SK-N-SH (cell line): ENCODE measurements at regions not wholly inside any gene's neighbourhood (a gene's known extent, or its start where the extent isn't known, plus 50 kb on each side); places are given as distances from the start of the nearest gene placed in this dataset.
"Not testable (repeated sequence)": the region's sequence is repeated elsewhere in the genome, so short reads cannot be mapped to it uniquely, and the experiment has no call there.

Experiments used
- CTCF ChIA-PET: fragments of 300-600, 350-600 bp; formaldehyde crosslinking; extraction: SDS; loops from one replicate; lab custom pipeline; 2021; lab: Yijun Ruan, JAX
- POLR2A ChIA-PET: fragments of 350-600 bp; sonication (Branson Sonifier 250); formaldehyde crosslinking; extraction: SDS; loops from one replicate; lab custom pipeline; 2020; ENCODE audit warnings: antibody characterized with exemption, inconsistent platforms; lab: Yijun Ruan, JAX
- DNase-seq: peaks from one replicate; pipeline ENCODE4 v3.0.0; 2012
- H2AFZ ChIP-seq: fragments of 200-600 bp; sonication (generic); 2 replicates; pipeline ENCODE4 v1.8.1; 2016; ENCODE audit warnings: antibody characterized with exemption, mild to moderate bottlenecking, low read depth
- H3F3A ChIP-seq: fragments of 200-600 bp; sonication (generic); replicated peaks from 2 replicates; pipeline ENCODE3; 2016; ENCODE audit warnings: antibody characterized with exemption, mild to moderate bottlenecking; ENCODE audit not compliant: insufficient read depth
- H3K27ac ChIP-seq, 2 experiments: fragments of 200-500 bp in 1 of 2; fragments of 200-600 bp in 1 of 2; sonication (Bioruptor generic) in 1 of 2; sonication (generic), shearing (Covaris generic) in 1 of 2; 2 replicates each; pipeline versions ENCODE4 v1.5.1 to v1.6.1; 2014 to 2016; ENCODE audit warnings: low read depth in 2 of 2, inconsistent platforms in 1 of 2, low read length in 1 of 2, mild to moderate bottlenecking in 1 of 2, mixed read lengths in 1 of 2
- H3K27me3 ChIP-seq: fragments of 200-600 bp; sonication (generic), shearing (Covaris generic); 2 replicates; pipeline ENCODE4 v1.6.1; 2016; ENCODE audit warnings: mixed run types; ENCODE audit not compliant: insufficient read depth
- H3K36me3 ChIP-seq, 2 experiments: fragments of 200-500 bp in 1 of 2; fragments of 200-600 bp in 1 of 2; sonication (Bioruptor generic) in 1 of 2; sonication (generic) in 1 of 2; replicated peaks in 1 of 2; 2 replicates each; pipeline versions ENCODE3 to v1.5.1; 2014 to 2016; ENCODE audit warnings: low read length in 1 of 2, mild to moderate bottlenecking in 1 of 2; ENCODE audit not compliant: insufficient read depth in 2 of 2, control insufficient read depth in 1 of 2
- H3K4me1 ChIP-seq, 2 experiments: fragments of 200-500 bp in 1 of 2; fragments of 200-600 bp in 1 of 2; sonication (Bioruptor generic) in 1 of 2; sonication (generic), shearing (Covaris generic) in 1 of 2; 2 replicates each; pipeline versions ENCODE4 v1.5.1 to v1.6.1; 2014 to 2016; ENCODE audit warnings: low read depth in 1 of 2, low read length in 1 of 2, mixed run types in 1 of 2; ENCODE audit not compliant: insufficient read depth in 2 of 2, control insufficient read depth in 1 of 2
- H3K4me2 ChIP-seq: fragments of 200-600 bp; sonication (generic), shearing (Covaris generic); 2 replicates; pipeline ENCODE4 v1.6.1; 2017; ENCODE audit warnings: mixed run types
- H3K4me3 ChIP-seq, 2 experiments: fragments of 200-500 bp in 1 of 2; fragments of 200-600 bp in 1 of 2; sonication (Bioruptor generic) in 1 of 2; sonication (generic), shearing (Covaris generic) in 1 of 2; 2 replicates each; pipeline versions ENCODE4 v1.5.1 to v1.8.1; 2014 to 2016; ENCODE audit warnings: low read depth in 2 of 2, inconsistent platforms in 1 of 2, low read length in 1 of 2, mild to moderate bottlenecking in 1 of 2, mixed read lengths in 1 of 2, moderate library complexity in 1 of 2
- H3K79me2 ChIP-seq: fragments of 200-600 bp; sonication (generic); 2 replicates; pipeline ENCODE4 v1.8.1; 2017; ENCODE audit warnings: mild to moderate bottlenecking; ENCODE audit not compliant: insufficient read depth
- H3K9ac ChIP-seq: fragments of 200-600 bp; sonication (generic); 2 replicates; pipeline ENCODE4 v1.6.1; 2017; ENCODE audit warnings: mixed run types
- H3K9me2 ChIP-seq: fragments of 200-600 bp; sonication (generic); 2 replicates; pipeline ENCODE4 v1.6.1; 2017; ENCODE audit warnings: mixed run types
- H3K9me3 ChIP-seq: fragments of 200-600 bp; sonication (generic); 2 replicates; pipeline ENCODE4 v1.6.1; 2017; ENCODE audit warnings: mixed run types, mild to moderate bottlenecking, moderate library complexity
- H4K20me1 ChIP-seq: fragments of 200-600 bp; sonication (generic); 2 replicates; pipeline ENCODE4 v1.6.1; 2017; ENCODE audit warnings: mild to moderate bottlenecking, mixed run types; ENCODE audit not compliant: insufficient read depth
- CHD2 ChIP-seq: fragments of 150-350 bp; IDR thresholded peaks from 2 replicates; pipeline ENCODE4 v1.6.1; 2018; ENCODE audit warnings: low read length; ENCODE audit not compliant: partially characterized antibody
- CTCF ChIP-seq: fragments of 200-600 bp; sonication (generic); IDR thresholded peaks from 2 replicates; pipeline ENCODE4 v1.6.1; 2017; ENCODE audit warnings: antibody characterized with exemption, mild to moderate bottlenecking, moderate library complexity
- ELF1 ChIP-seq: IDR thresholded peaks from 2 replicates; pipeline ENCODE4 v1.4.0; 2012
- EP300 ChIP-seq, 2 experiments: IDR thresholded peaks; 2 replicates each; pipeline versions ENCODE4 v1.4.0 to v1.6.1; 2012; ENCODE audit warnings: borderline replicate concordance in 1 of 2, low read depth in 1 of 2, low read length in 1 of 2
- FOSL2 ChIP-seq: IDR thresholded peaks from 2 replicates; pipeline ENCODE4 v1.4.0; 2012; ENCODE audit warnings: low read depth, mild to moderate bottlenecking, moderate library complexity, borderline replicate concordance
- FOXJ3 ChIP-seq: sonication (generic); formaldehyde crosslinking; IDR thresholded peaks from 2 replicates; pipeline ENCODE4 v1.5.1; 2020; ENCODE audit warnings: mild to moderate bottlenecking, missing genetic modification reagents
- FOXM1 ChIP-seq: IDR thresholded peaks from 2 replicates; pipeline ENCODE4 v1.4.0; 2012; ENCODE audit warnings: low read depth, mild to moderate bottlenecking
- GABPA ChIP-seq: IDR thresholded peaks from 2 replicates; pipeline ENCODE4 v1.4.0; 2012; ENCODE audit warnings: low read depth, mild to moderate bottlenecking
- GATA2 ChIP-seq: sonication (generic); formaldehyde crosslinking; IDR thresholded peaks from 2 replicates; pipeline ENCODE4 v1.5.0; 2020; ENCODE audit warnings: mild to moderate bottlenecking, missing genetic modification reagents
- IRF3 ChIP-seq: fragments of 150-350 bp; IDR thresholded peaks from 2 replicates; pipeline ENCODE4 v1.6.1; 2016; ENCODE audit warnings: mild to moderate bottlenecking, low read depth, low read length
- JUND ChIP-seq: IDR thresholded peaks from 2 replicates; pipeline ENCODE4 v1.4.0; 2012
- MAX ChIP-seq: IDR thresholded peaks from 2 replicates; pipeline ENCODE4 v1.4.0; 2012; ENCODE audit warnings: low read depth
- MXI1 ChIP-seq: IDR thresholded peaks from 2 replicates; pipeline ENCODE4 v1.6.1; 2012; ENCODE audit warnings: mild to moderate bottlenecking, low read depth, low read length, improper control_type of control experiment
- NFIC ChIP-seq: IDR thresholded peaks from 2 replicates; pipeline ENCODE4 v1.4.0; 2012; ENCODE audit warnings: borderline replicate concordance
- POLR2AphosphoS5 ChIP-seq: IDR thresholded peaks from 2 replicates; pipeline ENCODE4 v1.6.1; 2012; ENCODE audit warnings: low read depth, low read length
- RAD21 ChIP-seq: IDR thresholded peaks from 2 replicates; pipeline ENCODE4 v1.6.1; 2012; ENCODE audit warnings: mild to moderate bottlenecking, low read length
- RFX5 ChIP-seq: IDR thresholded peaks from 2 replicates; pipeline ENCODE4 v1.6.1; 2012; ENCODE audit warnings: mild to moderate bottlenecking, improper control_type of control experiment, low read length
- RXRA ChIP-seq: IDR thresholded peaks from 2 replicates; pipeline ENCODE4 v1.4.0; 2012; ENCODE audit warnings: low read depth, mild to moderate bottlenecking, borderline replicate concordance
- SIN3A ChIP-seq: IDR thresholded peaks from 2 replicates; pipeline ENCODE4 v1.6.1; 2012; ENCODE audit warnings: low read depth, mild to moderate bottlenecking, low read length, moderate library complexity, borderline replicate concordance
- TAF1 ChIP-seq: IDR thresholded peaks from 2 replicates; pipeline ENCODE4 v1.6.1; 2012; ENCODE audit warnings: low read depth, mild to moderate bottlenecking, low read length, moderate library complexity, borderline replicate concordance
- TEAD4 ChIP-seq: IDR thresholded peaks from 2 replicates; pipeline ENCODE4 v1.4.0; 2012; ENCODE audit warnings: mild to moderate bottlenecking, borderline replicate concordance; ENCODE audit not compliant: insufficient read depth
- USF1 ChIP-seq: IDR thresholded peaks from 2 replicates; pipeline ENCODE4 v1.4.0; 2012; ENCODE audit warnings: low read depth, borderline replicate concordance
- YY1 ChIP-seq: IDR thresholded peaks from 2 replicates; pipeline ENCODE4 v1.4.0; 2012; ENCODE audit warnings: low read depth, mild to moderate bottlenecking
- WGBS: methylation state at CpG from one replicate; pipeline ENCODE4 v1.1.6; 2017; ENCODE audit warnings: low lambda C conversion rate; 5-methylcytosine and 5-hydroxymethylcytosine counted together

- Histone ChIP-seq H3K4me1 (no peaks in the 10 kb centered on the region), H2AFZ (no peak overlapping the region), H3K79me2 (no peaks in the 10 kb centered on the region), H3K9me3 (no peaks in the 10 kb centered on the region), H3K36me3 (no peaks in the 10 kb centered on the region), H3K4me2 (no peak overlapping the region), H3K27ac (no peak overlapping the region), H3K9ac (no peak overlapping the region), H3F3A (no peaks in the 10 kb centered on the region), H4K20me1 (no peaks in the 10 kb centered on the region), H3K9me2 (no peaks in the 10 kb centered on the region), H3K4me3 (no peak overlapping the region), H3K27me3 (no peaks in the 10 kb centered on the region; the same call in 1 of the 2 replicates)
- no peak for TF ChIP-seq TAF1
- no peak for TF ChIP-seq FOSL2
- no peak for TF ChIP-seq SIN3A
- no peak for TF ChIP-seq USF1
- no peak for TF ChIP-seq RAD21
- TF ChIP-seq CHD2: no peak
- no peak for TF ChIP-seq FOXJ3 (CRISPR knock-in tag)
- TF ChIP-seq NFIC: no peak
- no peak for DNase-seq
- POLR2A ChIA-PET: no interaction called here
- CTCF ChIA-PET: interaction anchor here (0.9 kb wide), 1 partner anchor 21 kb away, joined by 3 read pairs; no protein-coding TSS in a partner anchor
- 11% methylated on average over 1 of the region's 1 CpG for WGBS
Observed at GRCh38 chr10:90007226-90007625, 305.8 kb downstream of the KIF20B start.

- H3K27me3 ChIP-seq, H3K9me3 ChIP-seq, H3F3A ChIP-seq, H4K20me1 ChIP-seq, H3K79me2 ChIP-seq, H2AFZ ChIP-seq, H3K4me2 ChIP-seq, H3K9me2 ChIP-seq, H3K36me3 ChIP-seq, CTCF ChIA-PET, H3K4me1 ChIP-seq, H3K9ac ChIP-seq, H3K4me3 ChIP-seq, DNase-seq, POLR2A ChIA-PET, H3K27ac ChIP-seq: not testable (repeated sequence)
- WGBS: 6% methylated on average over 11 of the region's 14 CpGs
Observed at GRCh38 chr10:90011281-90011680, 309.9 kb downstream of the KIF20B start.

- Histone ChIP-seq H3K36me3 (no peaks in the 10 kb centered on the region), H3K27me3 (no peaks in the 10 kb centered on the region), H3K9ac (no peak overlapping the region), H2AFZ (no peak overlapping the region), H3K27ac (no peak overlapping the region), H3K4me2 (no peak overlapping the region), H3K4me1 (no peaks in the 10 kb centered on the region), H3K9me2 (no peaks in the 10 kb centered on the region), H3K4me3 (no peak overlapping the region), H3F3A (no peaks in the 10 kb centered on the region), H3K79me2 (no peaks in the 10 kb centered on the region), H3K9me3 (no peaks in the 10 kb centered on the region), H4K20me1 (no peaks in the 10 kb centered on the region)
- ChIA-PET POLR2A (no interaction called here), CTCF (no interaction called here)
- DNase-seq: no peak
- WGBS: 0% methylated on average over 2 of the region's 2 CpGs
- TF ChIP-seq POLR2AphosphoS5 (no peak), RAD21 (no peak), GABPA (no peak), ELF1 (no peak), IRF3 (no peak), RFX5 (no peak), FOXM1 (no peak), MXI1 (no peak), JUND (no peak), CTCF (no peak), YY1 (no peak), EP300 (IDR thresholded peaks at IDR 0.05; ENCODE audit: borderline replicate concordance in 1 of 2, low read depth in 1 of 2, low read length in 1 of 2) (no peak), TEAD4 (no peak), MAX (no peak), FOXJ3 (CRISPR knock-in tag) (no peak), RXRA (no peak), GATA2 (no peak)
Observed at GRCh38 chr10:90018819-90019218, 317.4 kb downstream of the KIF20B start.
